ENCODE measurements at regions not wholly inside any gene's neighbourhood (a gene's known extent, or its start where the extent isn't known, plus 50 kb on each side); places are given as distances from the start of the nearest gene placed in this dataset.
A peak's percentile ranks its signal among the peaks of the same experiment; 100 is the strongest.

GRCh38 chr21:32056791-32057190, 184.0 kb downstream of the HUNK start:
- peaks cover 12% of the 10 kb centered on the region for H3K4me1 Mint-ChIP-seq (ENCODE audit: unreplicated experiment)
- no peaks in the 10 kb centered on the region for H3K27me3 Mint-ChIP-seq
- no peak overlapping the region for H3K4me3 Mint-ChIP-seq
- peaks cover 5% of the 10 kb centered on the region for H3K9me3 Mint-ChIP-seq
- H3K27ac Mint-ChIP-seq: no peak overlapping the region
- no peak for DNase-seq (ENCODE audit: extremely low spot score, unreplicated experiment)
- peaks cover 4% of the 10 kb centered on the region for H3K36me3 Mint-ChIP-seq
- TF ChIP-seq CTCF (conservative IDR thresholded peaks at IDR 0.05): no peak

- peaks cover 4% of the 10 kb centered on the region for H3K36me3 Mint-ChIP-seq
- H3K27me3 Mint-ChIP-seq: no peaks in the 10 kb centered on the region
- no peak for DNase-seq (ENCODE audit: extremely low spot score, unreplicated experiment)
- H3K4me3 Mint-ChIP-seq: no peak overlapping the region
- peaks cover 12% of the 10 kb centered on the region for H3K4me1 Mint-ChIP-seq (ENCODE audit: unreplicated experiment)
- no peak for TF ChIP-seq CTCF (conservative IDR thresholded peaks at IDR 0.05)
- H3K27ac Mint-ChIP-seq: peak overlapping the region; percentile 39
- peaks cover 5% of the 10 kb centered on the region for H3K9me3 Mint-ChIP-seq
These were observed 182.5 kb downstream of the HUNK start for GRCh38 chr21:32055305-32055704.
